ENCODE measurements at regions not wholly inside any gene's neighbourhood (a gene's known extent, or its start where the extent isn't known, plus 50 kb on each side); places are given as distances from the start of the nearest gene placed in this dataset.

DNA sequence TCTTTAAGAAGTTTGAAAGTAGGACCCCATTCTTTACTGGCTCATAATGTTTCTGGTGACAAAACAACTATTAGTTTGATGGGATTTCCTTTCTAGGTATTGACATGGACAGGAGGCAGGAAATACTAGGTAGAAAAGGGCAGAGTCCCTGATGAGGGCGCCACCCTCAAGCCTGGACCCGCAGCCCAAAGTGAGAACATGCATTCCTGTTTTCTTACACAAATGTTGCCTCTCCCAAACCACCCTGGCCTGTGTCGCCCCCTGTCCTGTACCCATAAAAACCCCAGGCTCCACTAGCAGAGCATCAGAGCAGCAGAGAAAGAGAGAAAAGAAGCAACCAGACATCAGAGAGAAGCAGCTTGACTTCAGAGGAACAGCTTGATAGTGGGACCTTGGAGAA is 1055.2 kb upstream of the POT1 start:
- Histone ChIP-seq H3K9me3 (ENCODE audit: control insufficient read depth, low read depth, low read length) (no peaks in the 10 kb centered on the region), H3K9me1 (ENCODE audit: control insufficient read depth, extremely low read depth, insufficient read depth, low read length) (no peaks in the 10 kb centered on the region), H2AFZ (ENCODE audit: control insufficient read depth, low read length) (no peak overlapping the region), H4K20me1 (ENCODE audit: control insufficient read depth, extremely low read depth, insufficient read depth, low read length) (no peaks in the 10 kb centered on the region), H3K27ac (ENCODE audit: control insufficient read depth, insufficient read depth, low read length) (no peak overlapping the region), H3K4me2 (ENCODE audit: control insufficient read depth, extremely low read depth, insufficient read depth, low read depth, low read length) (no peak overlapping the region), H3K9ac (ENCODE audit: control insufficient read depth, extremely low read depth, insufficient read depth, low read length) (no peak overlapping the region), H3K4me3 (ENCODE audit: control insufficient read depth in 2 of 3, extremely low read depth in 1 of 3, insufficient read depth in 2 of 3, low read depth in 1 of 3, low read length in 3 of 3) (no peak overlapping the region), H3K36me3 (ENCODE audit: control insufficient read depth in 2 of 2, extremely low read depth in 1 of 2, insufficient read depth in 2 of 2, low read length in 2 of 2) (no peaks in the 10 kb centered on the region), H3K4me1 (ENCODE audit: control insufficient read depth, extremely low read depth, insufficient read depth, low read length) (no peaks in the 10 kb centered on the region), H3K79me2 (ENCODE audit: control insufficient read depth, insufficient read depth, low read length) (no peaks in the 10 kb centered on the region), H3K27me3 (ENCODE audit: control insufficient read depth, extremely low read depth, insufficient read depth, low read length) (no peaks in the 10 kb centered on the region)
- TF ChIP-seq EZH2 (IDR thresholded peaks at IDR 0.05; ENCODE audit: low read length) = no peak
- TF ChIP-seq, protein P1, sequence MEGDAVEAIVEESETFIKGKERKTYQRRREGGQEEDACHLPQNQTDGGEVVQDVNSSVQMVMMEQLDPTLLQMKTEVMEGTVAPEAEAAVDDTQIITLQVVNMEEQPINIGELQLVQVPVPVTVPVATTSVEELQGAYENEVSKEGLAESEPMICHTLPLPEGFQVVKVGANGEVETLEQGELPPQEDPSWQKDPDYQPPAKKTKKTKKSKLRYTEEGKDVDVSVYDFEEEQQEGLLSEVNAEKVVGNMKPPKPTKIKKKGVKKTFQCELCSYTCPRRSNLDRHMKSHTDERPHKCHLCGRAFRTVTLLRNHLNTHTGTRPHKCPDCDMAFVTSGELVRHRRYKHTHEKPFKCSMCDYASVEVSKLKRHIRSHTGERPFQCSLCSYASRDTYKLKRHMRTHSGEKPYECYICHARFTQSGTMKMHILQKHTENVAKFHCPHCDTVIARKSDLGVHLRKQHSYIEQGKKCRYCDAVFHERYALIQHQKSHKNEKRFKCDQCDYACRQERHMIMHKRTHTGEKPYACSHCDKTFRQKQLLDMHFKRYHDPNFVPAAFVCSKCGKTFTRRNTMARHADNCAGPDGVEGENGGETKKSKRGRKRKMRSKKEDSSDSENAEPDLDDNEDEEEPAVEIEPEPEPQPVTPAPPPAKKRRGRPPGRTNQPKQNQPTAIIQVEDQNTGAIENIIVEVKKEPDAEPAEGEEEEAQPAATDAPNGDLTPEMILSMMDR (optimal IDR thresholded peaks at IDR 0.05 in 1 of 3, IDR thresholded peaks at IDR 0.05 in 1 of 3, conservative IDR thresholded peaks at IDR 0.05 in 1 of 3; ENCODE audit: extremely low read depth in 1 of 3, insufficient read depth in 2 of 3, low read length in 3 of 3) = no peak
- dilution Hi-C loops (cut with MboI; ENCODE audit: extremely low pct_ligation_motif_present, low sequenced_read_pairs) = no loop called here
- DNase-seq (ENCODE audit: low read depth, low spot score) (no peak), FAIRE-seq (no peak)

DNA sequence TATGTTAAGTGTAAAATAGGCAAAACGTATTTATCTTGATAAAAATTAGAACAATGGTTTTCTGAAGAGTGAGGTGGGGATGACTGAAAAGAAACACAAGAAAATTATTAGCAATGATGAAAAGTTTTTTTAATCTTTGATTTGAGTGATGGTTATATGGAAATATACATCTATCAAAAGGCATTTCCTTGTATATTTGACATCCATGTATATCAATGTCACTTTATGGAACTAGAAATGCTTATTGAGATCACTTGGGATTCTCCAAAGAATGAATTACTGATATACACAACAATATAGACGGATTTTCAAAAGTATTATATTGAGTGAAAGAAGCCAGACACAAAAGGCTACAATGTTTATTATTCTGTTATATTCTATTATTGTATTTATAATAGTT is 1042.0 kb upstream of the POT1 start:
- FAIRE-seq (no peak), DNase-seq (ENCODE audit: low read depth, low spot score) (no peak)
- Histone ChIP-seq H3K4me1 (ENCODE audit: control insufficient read depth, extremely low read depth, insufficient read depth, low read length) (no peaks in the 10 kb centered on the region), H2AFZ (ENCODE audit: control insufficient read depth, low read length) (no peak overlapping the region), H3K4me2 (ENCODE audit: control insufficient read depth, extremely low read depth, insufficient read depth, low read depth, low read length) (no peak overlapping the region), H3K27ac (ENCODE audit: control insufficient read depth, insufficient read depth, low read length) (no peak overlapping the region), H3K4me3 (ENCODE audit: control insufficient read depth in 2 of 3, extremely low read depth in 1 of 3, insufficient read depth in 2 of 3, low read depth in 1 of 3, low read length in 3 of 3) (no peak overlapping the region), H3K79me2 (ENCODE audit: control insufficient read depth, insufficient read depth, low read length) (no peaks in the 10 kb centered on the region), H3K27me3 (ENCODE audit: control insufficient read depth, extremely low read depth, insufficient read depth, low read length) (no peaks in the 10 kb centered on the region), H3K9me3 (ENCODE audit: control insufficient read depth, low read depth, low read length) (no peaks in the 10 kb centered on the region), H3K9me1 (ENCODE audit: control insufficient read depth, extremely low read depth, insufficient read depth, low read length) (no peaks in the 10 kb centered on the region), H3K9ac (ENCODE audit: control insufficient read depth, extremely low read depth, insufficient read depth, low read length) (no peak overlapping the region), H4K20me1 (ENCODE audit: control insufficient read depth, extremely low read depth, insufficient read depth, low read length) (no peaks in the 10 kb centered on the region), H3K36me3 (ENCODE audit: control insufficient read depth in 2 of 2, extremely low read depth in 1 of 2, insufficient read depth in 2 of 2, low read length in 2 of 2) (no peaks in the 10 kb centered on the region)
- dilution Hi-C loops (cut with MboI; ENCODE audit: extremely low pct_ligation_motif_present, low sequenced_read_pairs) = no loop called here
- TF ChIP-seq, protein P1 (optimal IDR thresholded peaks at IDR 0.05 in 1 of 3, IDR thresholded peaks at IDR 0.05 in 1 of 3, conservative IDR thresholded peaks at IDR 0.05 in 1 of 3; ENCODE audit: extremely low read depth in 1 of 3, insufficient read depth in 2 of 3, low read length in 3 of 3) = no peak
- TF ChIP-seq EZH2 (IDR thresholded peaks at IDR 0.05; ENCODE audit: low read length) = no peak

Measured in keratinocyte (primary cell).